ENCODE measurements at regions not wholly inside any gene's neighbourhood (a gene's known extent, or its start where the extent isn't known, plus 50 kb on each side); places are given as distances from the start of the nearest gene placed in this dataset.

GRCh38 chr15:66647358-66647757 is 54.7 kb upstream of the SMAD6 start:
- DNase-seq (ENCODE audit: low read depth, low spot score) = no peak
- Histone ChIP-seq H3K4me2 (ENCODE audit: low read length) (no peak overlapping the region), H3K4me1 (ENCODE audit: control insufficient read depth in 1 of 2, insufficient read depth in 2 of 2, low read length in 2 of 2) (peaks cover 3 to 8% of the 10 kb centered on the region in 2 experiments; a peak in 3 of 4 replicates), H3K9ac (ENCODE audit: low read length) (no peak overlapping the region), H3K27ac (ENCODE audit: low read depth, low read length) (no peak overlapping the region), H3K4me3 (replicated peaks in 1 of 2; ENCODE audit: low read depth in 1 of 2, low read length in 2 of 2) (no peak overlapping the region), H3K27me3 (ENCODE audit: insufficient read depth, low read length) (no peaks in the 10 kb centered on the region), H3K36me3 (ENCODE audit: control insufficient read depth in 1 of 2, insufficient read depth in 2 of 2, low read length in 2 of 2) (no peaks in the 10 kb centered on the region), H2AFZ (ENCODE audit: low read depth, low read length, poor library complexity, severe bottlenecking) (no peak overlapping the region), H3K9me2 (ENCODE audit: insufficient read depth) (no peaks in the 10 kb centered on the region), H3K79me2 (ENCODE audit: insufficient read depth, low read length) (no peaks in the 10 kb centered on the region), H3K9me3 (ENCODE audit: control insufficient read depth in 1 of 2, insufficient read depth in 1 of 2, low read depth in 1 of 2, low read length in 2 of 2) (no peaks in the 10 kb centered on the region), H4K20me1 (ENCODE audit: insufficient read depth) (no peaks in the 10 kb centered on the region)
- ChIA-PET POLR2A (no interaction called here), CTCF (interaction anchor here (1.5 kb wide), 1 partner anchor 51 kb away, joined by 4 read pairs; no protein-coding TSS in a partner anchor), RAD21 (ENCODE audit: low non-redundant PET in 1 of 2, low total read pairs in 2 of 2, uncharacterized antibody in 2 of 2, unreplicated experiment in 2 of 2) (no interaction called here)
- BruUV-seq (replicated peaks) = no TSS peak
- TF ChIP-seq, protein P1, sequence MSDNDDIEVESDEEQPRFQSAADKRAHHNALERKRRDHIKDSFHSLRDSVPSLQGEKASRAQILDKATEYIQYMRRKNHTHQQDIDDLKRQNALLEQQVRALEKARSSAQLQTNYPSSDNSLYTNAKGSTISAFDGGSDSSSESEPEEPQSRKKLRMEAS (IDR thresholded peaks at IDR 0.05) = no peak
- TF ChIP-seq EZH2phosphoT487 (IDR thresholded peaks at IDR 0.05; ENCODE audit: borderline replicate concordance) (no peak), POLR2A (IDR thresholded peaks at IDR 0.05; ENCODE audit: borderline replicate concordance, extremely low read depth, insufficient read depth, insufficient read length) (no peak), ATF3 (IDR thresholded peaks at IDR 0.05) (no peak)
- ATAC-seq = no peak
- intact Hi-C loops (cut with micrococcal nuclease) = no loop called here

- ATAC-seq (no peak), DNase-seq (ENCODE audit: low read depth, low spot score) (no peak)
- Histone ChIP-seq H3K4me2 (ENCODE audit: low read length) (no peak overlapping the region), H3K27me3 (ENCODE audit: insufficient read depth, low read length) (no peaks in the 10 kb centered on the region), H3K27ac (ENCODE audit: low read depth, low read length) (no peak overlapping the region), H3K9me2 (ENCODE audit: insufficient read depth) (no peaks in the 10 kb centered on the region), H4K20me1 (ENCODE audit: insufficient read depth) (no peaks in the 10 kb centered on the region), H2AFZ (ENCODE audit: low read depth, low read length, poor library complexity, severe bottlenecking) (no peak overlapping the region), H3K79me2 (ENCODE audit: insufficient read depth, low read length) (no peaks in the 10 kb centered on the region), H3K9me3 (ENCODE audit: control insufficient read depth in 1 of 2, insufficient read depth in 1 of 2, low read depth in 1 of 2, low read length in 2 of 2) (no peaks in the 10 kb centered on the region), H3K36me3 (ENCODE audit: control insufficient read depth in 1 of 2, insufficient read depth in 2 of 2, low read length in 2 of 2) (no peaks in the 10 kb centered on the region), H3K4me3 (replicated peaks in 1 of 2; ENCODE audit: low read depth in 1 of 2, low read length in 2 of 2) (no peak overlapping the region), H3K4me1 (ENCODE audit: control insufficient read depth in 1 of 2, insufficient read depth in 2 of 2, low read length in 2 of 2) (peaks cover 3 to 8% of the 10 kb centered on the region in 2 experiments; a peak in 3 of 4 replicates), H3K9ac (ENCODE audit: low read length) (no peak overlapping the region)
- POLR2A ChIA-PET = no interaction called here
- CTCF ChIA-PET = no interaction called here
- no peak for TF ChIP-seq ATF3 (IDR thresholded peaks at IDR 0.05)
- TF ChIP-seq, protein P2, sequence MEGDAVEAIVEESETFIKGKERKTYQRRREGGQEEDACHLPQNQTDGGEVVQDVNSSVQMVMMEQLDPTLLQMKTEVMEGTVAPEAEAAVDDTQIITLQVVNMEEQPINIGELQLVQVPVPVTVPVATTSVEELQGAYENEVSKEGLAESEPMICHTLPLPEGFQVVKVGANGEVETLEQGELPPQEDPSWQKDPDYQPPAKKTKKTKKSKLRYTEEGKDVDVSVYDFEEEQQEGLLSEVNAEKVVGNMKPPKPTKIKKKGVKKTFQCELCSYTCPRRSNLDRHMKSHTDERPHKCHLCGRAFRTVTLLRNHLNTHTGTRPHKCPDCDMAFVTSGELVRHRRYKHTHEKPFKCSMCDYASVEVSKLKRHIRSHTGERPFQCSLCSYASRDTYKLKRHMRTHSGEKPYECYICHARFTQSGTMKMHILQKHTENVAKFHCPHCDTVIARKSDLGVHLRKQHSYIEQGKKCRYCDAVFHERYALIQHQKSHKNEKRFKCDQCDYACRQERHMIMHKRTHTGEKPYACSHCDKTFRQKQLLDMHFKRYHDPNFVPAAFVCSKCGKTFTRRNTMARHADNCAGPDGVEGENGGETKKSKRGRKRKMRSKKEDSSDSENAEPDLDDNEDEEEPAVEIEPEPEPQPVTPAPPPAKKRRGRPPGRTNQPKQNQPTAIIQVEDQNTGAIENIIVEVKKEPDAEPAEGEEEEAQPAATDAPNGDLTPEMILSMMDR (IDR thresholded peaks at IDR 0.05 in 2 of 3, conservative IDR thresholded peaks at IDR 0.05 in 1 of 3; ENCODE audit: borderline replicate concordance in 1 of 3, insufficient read depth in 1 of 3, low read depth in 2 of 3, low read length in 2 of 3) = no peak
- TF ChIP-seq POLR2A (IDR thresholded peaks at IDR 0.05; ENCODE audit: borderline replicate concordance, extremely low read depth, insufficient read depth, insufficient read length) = no peak
- no peak for TF ChIP-seq RAD21 (IDR thresholded peaks at IDR 0.05; ENCODE audit: low read depth)
- TF ChIP-seq ZFX (IDR thresholded peaks at IDR 0.05) = no peak
- no peak for TF ChIP-seq TCF7L2 (IDR thresholded peaks at IDR 0.05; ENCODE audit: borderline replicate concordance, extremely low read depth, insufficient read depth, insufficient read length)
- no peak for TF ChIP-seq CBX3 (IDR thresholded peaks at IDR 0.05; ENCODE audit: low read depth)
- no peak for TF ChIP-seq JUND (IDR thresholded peaks at IDR 0.05)
- TF ChIP-seq SP1 (IDR thresholded peaks at IDR 0.05; ENCODE audit: low read depth) = no peak
- TF ChIP-seq POLR2AphosphoS5 (IDR thresholded peaks at IDR 0.05; ENCODE audit: low read depth, low read length) = no peak
- TF ChIP-seq, protein P1 (IDR thresholded peaks at IDR 0.05) = no peak
- no peak for TF ChIP-seq SIN3A (IDR thresholded peaks at IDR 0.05; ENCODE audit: low read depth)
- no peak for TF ChIP-seq EGR1 (IDR thresholded peaks at IDR 0.05; ENCODE audit: low read depth)
- no peak for TF ChIP-seq EZH2phosphoT487 (IDR thresholded peaks at IDR 0.05; ENCODE audit: borderline replicate concordance)
- no peak for TF ChIP-seq EZH2 (IDR thresholded peaks at IDR 0.05)
- TF ChIP-seq YY1 (IDR thresholded peaks at IDR 0.05; ENCODE audit: extremely low read depth, insufficient replicate concordance, low read depth, low read length) = no peak
- BruUV-seq (replicated peaks) = no TSS peak
- intact Hi-C loops (cut with micrococcal nuclease) = no loop called here
- RAD21 ChIA-PET (ENCODE audit: low non-redundant PET in 1 of 2, low total read pairs in 2 of 2, uncharacterized antibody in 2 of 2, unreplicated experiment in 2 of 2) = no interaction called here
These were observed 53.4 kb upstream of the SMAD6 start for GRCh38 chr15:66648588-66648987.
